Erythroblast (primary cell): ENCODE measurements at regions not wholly inside any gene's neighbourhood (a gene's known extent, or its start where the extent isn't known, plus 50 kb on each side); places are given as distances from the start of the nearest gene placed in this dataset.
"Not testable (repeated sequence)": the region's sequence is repeated elsewhere in the genome, so short reads cannot be mapped to it uniquely, and the experiment has no call there.

Experiments
- GATA1 ChIP-seq: IDR thresholded peaks from 2 replicates; pipeline ENCODE4 v1.6.1; 2011; ENCODE audit warnings: low read depth, mild to moderate bottlenecking, control low read depth, low read length, moderate library complexity
- POLR2A ChIP-seq: IDR thresholded peaks from 2 replicates; pipeline ENCODE4 v1.6.1; 2011; ENCODE audit warnings: mild to moderate bottlenecking, low read length

DNA sequence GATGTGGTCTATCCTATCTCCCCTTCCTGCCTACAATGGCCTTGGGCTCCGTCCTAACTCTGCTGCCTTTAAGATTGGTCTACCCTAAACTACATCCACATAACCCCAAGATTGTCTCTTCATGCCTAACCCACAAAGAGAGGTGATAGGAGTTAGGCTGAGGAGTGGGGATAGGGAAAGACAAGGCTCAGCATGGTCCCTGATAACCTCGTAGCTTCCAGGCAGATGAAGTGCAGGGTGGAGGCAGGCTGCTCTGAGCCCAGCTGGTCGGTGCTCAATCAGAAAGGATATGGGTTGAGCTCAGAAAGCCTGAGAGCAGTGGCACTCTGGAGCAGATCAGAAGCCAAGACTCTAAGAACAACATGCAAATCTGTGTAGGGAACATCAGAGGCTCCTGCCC lies 87.1 kb upstream of the KIF2A start:
- not testable (repeated sequence) for TF ChIP-seq POLR2A, GATA1
